NB4 (cell line): ENCODE measurements at regions not wholly inside any gene's neighbourhood (a gene's known extent, or its start where the extent isn't known, plus 50 kb on each side); places are given as distances from the start of the nearest gene placed in this dataset.

Experiments
- DNase-seq: peaks from one replicate; pipeline ENCODE4 v3.0.0; 2010; ENCODE audit warnings: low read depth
- H3K4me3 ChIP-seq: one replicate; pipeline ENCODE4 v1.5.1; 2011; ENCODE audit warnings: mild to moderate bottlenecking, low read depth, low read length, moderate library complexity
- CTCF ChIP-seq: IDR thresholded peaks from one replicate; pipeline ENCODE4 v1.5.1; 2012; ENCODE audit warnings: low read depth, low read length
- MAX ChIP-seq: IDR thresholded peaks from 2 replicates; pipeline ENCODE4 v1.6.1; 2011; ENCODE audit warnings: low read depth, low read length
- MYC ChIP-seq: IDR thresholded peaks from 2 replicates; pipeline ENCODE4 v1.6.1; 2011; ENCODE audit warnings: low read depth, low read length
- POLR2A ChIP-seq: IDR thresholded peaks from 2 replicates; pipeline ENCODE4 v1.6.1; 2011; ENCODE audit warnings: mild to moderate bottlenecking; ENCODE audit not compliant: insufficient read length; ENCODE audit errors: extremely low read depth

GRCh38 chr12:13564266-13564810 lies 367.8 kb downstream of the EMP1 start:
- no peak for DNase-seq
- TF ChIP-seq POLR2A (no peak), MYC (no peak), CTCF (no peak), MAX (no peak)
- no peak overlapping the region for H3K4me3 ChIP-seq

- no peak for DNase-seq
- TF ChIP-seq MAX (no peak), POLR2A (no peak), CTCF (no peak), MYC (no peak)
- H3K4me3 ChIP-seq, result no peak overlapping the region
Measured at GRCh38 chr12:13563743-13564125, 367.2 kb downstream of the EMP1 start.

- DNase-seq, result no peak
- TF ChIP-seq POLR2A (no peak), MYC (no peak), MAX (no peak), CTCF (no peak)
- H3K4me3 ChIP-seq, result no peak overlapping the region
Measured at GRCh38 chr12:13562915-13563742, 366.6 kb downstream of the EMP1 start.

- H3K4me3 ChIP-seq, result no peak overlapping the region
- no peak for TF ChIP-seq MYC
- no peak for TF ChIP-seq MAX
- no peak for TF ChIP-seq CTCF
- TF ChIP-seq POLR2A, result no peak
- no peak for DNase-seq
Measured at GRCh38 chr12:13561923-13562322, 365.4 kb downstream of the EMP1 start.

GRCh38 chr12:13559318-13559978 lies 362.9 kb downstream of the EMP1 start:
- no peak overlapping the region for H3K4me3 ChIP-seq
- DNase-seq, result no peak
- TF ChIP-seq MYC (no peak), MAX (no peak), POLR2A (no peak), CTCF (no peak)
